A549 (cell line): ENCODE measurements at regions not wholly inside any gene's neighbourhood (a gene's known extent, or its start where the extent isn't known, plus 50 kb on each side); places are given as distances from the start of the nearest gene placed in this dataset.

ENCODE experiments used
- ATAC-seq, 2 experiments: fragments of 200-7000 bp in 1 of 2; fragments of >200 bp in 1 of 2; cut with Nextera tagmentation in 1 of 2; cut with Tn5 transposase in 1 of 2; 3 replicates each; pipeline versions ENCODE4 v1.8.0 to v1.9.1; 2018 to 2020; ENCODE audit warnings: mild to moderate bottlenecking in 1 of 2, moderate library complexity in 1 of 2
- CTCF ChIA-PET: fragments of 300-600 bp; sonication (Branson Sonifier 250); formaldehyde crosslinking; extraction: SDS; loops from one replicate; lab custom pipeline; 2021; ENCODE audit warnings: antibody characterized with exemption, inconsistent platforms; lab: Yijun Ruan, JAX
- POLR2A ChIA-PET: fragments of 350-600 bp; formaldehyde crosslinking; extraction: SDS; loops from one replicate; lab custom pipeline; 2021; ENCODE audit warnings: antibody characterized with exemption, inconsistent platforms; lab: Yijun Ruan, JAX
- DNase-seq, 2 experiments: peaks; one replicate each; pipeline versions ENCODE4 v3.0.0 to v3.0.0-alpha.2; 2011 to 2016; ENCODE audit warnings: low read depth in 1 of 2, low spot score in 1 of 2
- FAIRE-seq: peaks from 2 replicates; lab custom pipeline; 2011; peaks lifted over from hg19 to GRCh38; lab: Jason Lieb, UNC
- H3K27ac ChIP-seq, 2 experiments: fragments of >200 bp; sonication (Bioruptor Twin); formaldehyde crosslinking; 3 replicates each; pipeline ENCODE4 v1.5.1; 2016 to 2017
- H3K4me1 ChIP-seq: fragments of >200 bp; sonication (Bioruptor Twin); formaldehyde crosslinking; 3 replicates; pipeline ENCODE4 v1.6.1; 2016
- H3K4me2 ChIP-seq: fragments of >200 bp; sonication (Bioruptor Twin); formaldehyde crosslinking; 3 replicates; pipeline ENCODE4 v1.6.1; 2016
- H3K4me3 ChIP-seq: fragments of >200 bp; sonication (Bioruptor Twin); formaldehyde crosslinking; 3 replicates; pipeline ENCODE4 v1.5.1; 2016
- H3K9me3 ChIP-seq: fragments of >200 bp; sonication (Bioruptor Twin); formaldehyde crosslinking; 3 replicates; pipeline ENCODE4 v1.6.1; 2016
- ATOH8 ChIP-seq: fragments of 250-450 bp; sonication (Bioruptor Pico); IDR thresholded peaks from 2 replicates; pipeline ENCODE4 v1.5.0; 2020; ENCODE audit warnings: low read depth, mild to moderate bottlenecking, moderate library complexity
- CBX8 ChIP-seq: fragments of 200-600 bp; sonication (generic); IDR thresholded peaks from 2 replicates; pipeline ENCODE4 v1.6.1; 2016
- CHD2 ChIP-seq: fragments of 150-350 bp; IDR thresholded peaks from 2 replicates; pipeline ENCODE4 v1.6.1; 2014; ENCODE audit warnings: low read length; ENCODE audit not compliant: partially characterized antibody
- EHF ChIP-seq: fragments of 250-450 bp; sonication (Bioruptor Pico); IDR thresholded peaks from 2 replicates; pipeline ENCODE4 v1.5.0; 2020; ENCODE audit warnings: mild to moderate bottlenecking
- HOXB13 ChIP-seq: fragments of 250-450 bp; sonication (Bioruptor Pico); IDR thresholded peaks from 2 replicates; pipeline ENCODE4 v1.5.0; 2020; ENCODE audit warnings: low read depth, mild to moderate bottlenecking, moderate library complexity
- HOXB5 ChIP-seq: fragments of 250-450 bp; sonication (Bioruptor Pico); IDR thresholded peaks from 2 replicates; pipeline ENCODE4 v1.5.0; 2020; ENCODE audit warnings: mild to moderate bottlenecking, moderate library complexity
- JUNB ChIP-seq: fragments of >200 bp; sonication (Bioruptor Twin); formaldehyde crosslinking; IDR thresholded peaks from 2 replicates; pipeline ENCODE4 v1.6.1; 2016
- KDM1A ChIP-seq: fragments of 200-600 bp; sonication (generic); IDR thresholded peaks from 2 replicates; pipeline ENCODE4 v1.6.1; 2016; ENCODE audit warnings: low read depth, mild to moderate bottlenecking
- KDM5A ChIP-seq: fragments of 200-600 bp; sonication (generic); IDR thresholded peaks from 2 replicates; pipeline ENCODE4 v1.6.1; 2016; ENCODE audit warnings: antibody characterized with exemption, mild to moderate bottlenecking
- MAZ ChIP-seq: fragments of 150-350 bp; IDR thresholded peaks from 2 replicates; pipeline ENCODE4 v1.6.1; 2014; ENCODE audit warnings: antibody characterized with exemption, low read depth, low read length, borderline replicate concordance
- PHF8 ChIP-seq: fragments of 200-600 bp; sonication (generic); IDR thresholded peaks from 2 replicates; pipeline ENCODE4 v1.6.1; 2016; ENCODE audit warnings: low read depth, mild to moderate bottlenecking, antibody characterized with exemption, moderate library complexity, borderline replicate concordance
- SREBF2 ChIP-seq: fragments of 450-650 bp; IDR thresholded peaks from 2 replicates; pipeline ENCODE4 v1.6.1; 2014; ENCODE audit warnings: mild to moderate bottlenecking, moderate library complexity
- ZNF302 ChIP-seq: fragments of 250-450 bp; sonication (Bioruptor Pico); IDR thresholded peaks from 2 replicates; pipeline ENCODE4 v1.9.0; 2021; ENCODE audit warnings: inconsistent platforms, mild to moderate bottlenecking, moderate library complexity
- WGBS: methylation state at CpG from one replicate; pipeline ENCODE4 v1.1.6; 2017; ENCODE audit errors: missing lambda C conversion rate; 5-methylcytosine and 5-hydroxymethylcytosine counted together
- TF ChIP-seq, protein P1 (sequence below): fragments of >200 bp; sonication (Bioruptor Twin); formaldehyde crosslinking; IDR thresholded peaks from 3 replicates; pipeline ENCODE4 v1.6.1; 2016
- TF ChIP-seq, protein P2 (sequence below): IDR thresholded peaks from 2 replicates; pipeline ENCODE4 v1.6.1; 2012; ENCODE audit warnings: low read depth, borderline replicate concordance

DNA sequence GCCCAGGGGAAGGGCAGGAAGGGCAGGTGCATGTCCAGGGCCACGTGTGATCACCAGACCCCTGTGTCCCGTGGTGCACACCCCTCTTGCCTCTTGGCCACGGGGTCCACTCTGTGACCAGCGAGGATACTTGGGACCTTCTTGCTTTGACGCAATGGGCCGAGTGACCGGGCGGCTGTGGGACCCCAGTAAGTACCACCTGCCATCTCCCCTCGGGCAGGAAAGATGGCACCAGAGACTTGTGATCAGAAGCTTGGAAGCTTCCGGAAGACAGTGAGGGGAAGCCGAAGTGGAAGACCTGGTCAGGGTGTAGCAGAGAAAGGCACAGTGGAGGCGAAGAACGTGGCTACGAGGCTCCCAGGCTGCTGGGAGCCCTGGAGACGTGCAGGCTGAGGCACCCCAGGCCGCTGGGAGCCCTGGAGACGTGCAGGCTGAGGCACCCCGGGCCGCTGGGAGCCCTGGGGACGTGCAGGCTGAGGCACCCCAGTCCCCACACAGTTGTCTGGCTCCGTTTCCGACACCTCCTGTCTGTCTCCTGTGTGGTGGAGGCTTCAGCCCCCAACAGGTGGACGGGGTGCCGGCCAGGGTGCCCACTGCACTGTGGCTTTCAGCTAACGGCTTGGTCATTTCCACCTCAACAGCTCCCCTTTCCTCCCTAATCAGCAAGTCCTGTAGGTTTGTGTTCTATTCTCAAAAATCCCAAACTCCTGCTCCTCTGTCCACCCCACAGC, 663.5 kb downstream of the BRD1 start:
- no peak overlapping the region for H3K4me3 ChIP-seq
- WGBS, result 38% methylated on average over 19 of the region's 25 CpGs
- CTCF ChIA-PET, result no interaction called here
- TF ChIP-seq JUNB (no peak), SREBF2 (no peak), PHF8 (no peak), MAZ (no peak), EHF (CRISPR knock-in tag) (no peak)
- no peaks in the 10 kb centered on the region for H3K4me1 ChIP-seq
- FAIRE-seq (no peak), DNase-seq (no peak), ATAC-seq (no peak)
- POLR2A ChIA-PET, result no interaction called here
- no peak overlapping the region for H3K27ac ChIP-seq
- H3K9me3 ChIP-seq, result no peaks in the 10 kb centered on the region
- no peak overlapping the region for H3K4me2 ChIP-seq

GRCh38 chr22:49163258-49163959, 664.3 kb downstream of the BRD1 start:
- no peak for DNase-seq
- ATAC-seq, result no peak
- 40% methylated on average over 12 of the region's 20 CpGs for WGBS
- Histone ChIP-seq H3K4me3 (no peak overlapping the region), H3K4me2 (no peak overlapping the region), H3K4me1 (no peaks in the 10 kb centered on the region), H3K9me3 (no peaks in the 10 kb centered on the region), H3K27ac (no peak overlapping the region)
- ChIA-PET POLR2A (no interaction called here), CTCF (no interaction called here)
- no peak for FAIRE-seq
- TF ChIP-seq CHD2 (no peak), KDM5A (no peak), HOXB5 (CRISPR knock-in tag) (no peak)

- FAIRE-seq, result no peak
- TF ChIP-seq, protein P1, sequence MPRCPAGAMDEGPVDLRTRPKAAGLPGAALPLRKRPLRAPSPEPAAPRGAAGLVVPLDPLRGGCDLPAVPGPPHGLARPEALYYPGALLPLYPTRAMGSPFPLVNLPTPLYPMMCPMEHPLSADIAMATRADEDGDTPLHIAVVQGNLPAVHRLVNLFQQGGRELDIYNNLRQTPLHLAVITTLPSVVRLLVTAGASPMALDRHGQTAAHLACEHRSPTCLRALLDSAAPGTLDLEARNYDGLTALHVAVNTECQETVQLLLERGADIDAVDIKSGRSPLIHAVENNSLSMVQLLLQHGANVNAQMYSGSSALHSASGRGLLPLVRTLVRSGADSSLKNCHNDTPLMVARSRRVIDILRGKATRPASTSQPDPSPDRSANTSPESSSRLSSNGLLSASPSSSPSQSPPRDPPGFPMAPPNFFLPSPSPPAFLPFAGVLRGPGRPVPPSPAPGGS, result no peak
- TF ChIP-seq KDM1A (no peak), KDM5A (no peak), ZNF302 (CRISPR knock-in tag) (no peak), ATOH8 (CRISPR knock-in tag) (no peak), HOXB13 (CRISPR knock-in tag) (no peak), CBX8 (no peak)
- TF ChIP-seq, protein P2, sequence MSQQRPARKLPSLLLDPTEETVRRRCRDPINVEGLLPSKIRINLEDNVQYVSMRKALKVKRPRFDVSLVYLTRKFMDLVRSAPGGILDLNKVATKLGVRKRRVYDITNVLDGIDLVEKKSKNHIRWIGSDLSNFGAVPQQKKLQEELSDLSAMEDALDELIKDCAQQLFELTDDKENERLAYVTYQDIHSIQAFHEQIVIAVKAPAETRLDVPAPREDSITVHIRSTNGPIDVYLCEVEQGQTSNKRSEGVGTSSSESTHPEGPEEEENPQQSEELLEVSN, result no peak
These were observed 664.8 kb downstream of the BRD1 start for GRCh38 chr22:49162841-49163240.

More at GRCh38 chr22:49162841-49163240, 664.8 kb downstream of the BRD1 start:
- H3K9me3 ChIP-seq, result no peaks in the 10 kb centered on the region
- no peak overlapping the region for H3K4me3 ChIP-seq
- ChIA-PET CTCF (interaction anchor here (0.6 kb wide), 1 partner anchor 463 kb away, joined by 4 read pairs; no protein-coding TSS in a partner anchor), POLR2A (no interaction called here)
- DNase-seq, result no peak
- no peak for ATAC-seq
- no peak overlapping the region for H3K27ac ChIP-seq
- no peak overlapping the region for H3K4me2 ChIP-seq
- WGBS, result 52% methylated on average over 8 of the region's 16 CpGs
- H3K4me1 ChIP-seq, result no peaks in the 10 kb centered on the region
